ENCODE measurements at regions not wholly inside any gene's neighbourhood (a gene's known extent, or its start where the extent isn't known, plus 50 kb on each side); places are given as distances from the start of the nearest gene placed in this dataset.

GRCh38 chr7:67413670-67414069, 417.0 kb downstream of the TYW1 start:
- no peak for DNase-seq (ENCODE audit: low read depth in 2 of 2)

GRCh38 chr7:67414858-67415257, 418.2 kb downstream of the TYW1 start:
- DNase-seq (ENCODE audit: low read depth in 2 of 2): no peak

GRCh38 chr7:67422601-67423000, 426.0 kb downstream of the TYW1 start:
- no peak for DNase-seq (ENCODE audit: low read depth in 2 of 2)

GRCh38 chr7:67423065-67423464, 426.4 kb downstream of the TYW1 start:
- no peak for DNase-seq (ENCODE audit: low read depth in 2 of 2)

- DNase-seq (ENCODE audit: low read depth in 2 of 2): no peak
These were observed 430.0 kb downstream of the TYW1 start for GRCh38 chr7:67426654-67427053.

- DNase-seq (ENCODE audit: low read depth in 2 of 2): no peak
These were observed 433.1 kb downstream of the TYW1 start for GRCh38 chr7:67429735-67430134.

GRCh38 chr7:67432536-67433234, 436.1 kb downstream of the TYW1 start:
- DNase-seq (ENCODE audit: low read depth in 2 of 2): no peak

GRCh38 chr7:67435894-67436535, 439.4 kb downstream of the TYW1 start:
- DNase-seq (ENCODE audit: low read depth in 2 of 2): no peak

- DNase-seq (ENCODE audit: low read depth in 2 of 2): no peak
These were observed 441.7 kb downstream of the TYW1 start for GRCh38 chr7:67438198-67438882.

GRCh38 chr7:67438913-67439505, 442.4 kb downstream of the TYW1 start:
- DNase-seq (ENCODE audit: low read depth in 2 of 2): no peak

GRCh38 chr7:67440321-67440720, 443.7 kb downstream of the TYW1 start:
- DNase-seq (ENCODE audit: low read depth in 2 of 2): no peak

- DNase-seq (ENCODE audit: low read depth in 2 of 2): no peak
These were observed 449.1 kb downstream of the TYW1 start for GRCh38 chr7:67445728-67446127.

- DNase-seq (ENCODE audit: low read depth in 2 of 2): no peak
These were observed 450.7 kb downstream of the TYW1 start for GRCh38 chr7:67447297-67447696.

- DNase-seq (ENCODE audit: low read depth in 2 of 2): no peak
These were observed 451.6 kb downstream of the TYW1 start for GRCh38 chr7:67448271-67448670.

GRCh38 chr7:67450171-67450570, 453.5 kb downstream of the TYW1 start:
- no peak for DNase-seq (ENCODE audit: low read depth in 2 of 2)

- DNase-seq (ENCODE audit: low read depth in 2 of 2): no peak
These were observed 454.7 kb downstream of the TYW1 start for GRCh38 chr7:67451306-67451705.

- DNase-seq (ENCODE audit: low read depth in 2 of 2): no peak
These were observed 455.9 kb downstream of the TYW1 start for GRCh38 chr7:67452516-67453026.

GRCh38 chr7:67453580-67454380, 457.1 kb downstream of the TYW1 start:
- DNase-seq (ENCODE audit: low read depth in 2 of 2): no peak

GRCh38 chr7:67455508-67455907, 458.9 kb downstream of the TYW1 start:
- no peak for DNase-seq (ENCODE audit: low read depth in 2 of 2)

- no peak for DNase-seq (ENCODE audit: low read depth in 2 of 2)
These were observed 466.2 kb downstream of the TYW1 start for GRCh38 chr7:67462781-67463191.

- no peak for DNase-seq (ENCODE audit: low read depth in 2 of 2)
These were observed 466.7 kb downstream of the TYW1 start for GRCh38 chr7:67463316-67463715.
